Stomach smooth muscle (tissue), 2 donors: ENCODE measurements at regions not wholly inside any gene's neighbourhood (a gene's known extent, or its start where the extent isn't known, plus 50 kb on each side); places are given as distances from the start of the nearest gene placed in this dataset.

Experiments used
- H3K27ac ChIP-seq: one replicate; pipeline ENCODE4 v1.7.0; 2013; ENCODE audit warnings: mild to moderate bottlenecking, low read length, inconsistent platforms
- H3K27me3 ChIP-seq, 2 donors: one replicate each; pipeline ENCODE4 v1.7.0; 2013; ENCODE audit warnings: low read length in 2 of 2; ENCODE audit not compliant: insufficient read depth in 2 of 2, control insufficient read depth in 1 of 2
- H3K36me3 ChIP-seq, 2 donors: one replicate each; pipeline ENCODE4 v1.7.0; 2013; ENCODE audit warnings: low read length in 2 of 2; ENCODE audit not compliant: control insufficient read depth in 2 of 2, insufficient read depth in 2 of 2
- H3K4me1 ChIP-seq: one replicate; pipeline ENCODE4 v1.7.0; 2013; ENCODE audit warnings: low read length; ENCODE audit not compliant: control insufficient read depth, insufficient read depth
- H3K4me3 ChIP-seq, 2 donors: one replicate each; pipeline ENCODE4 v1.7.0; 2013; ENCODE audit warnings: low read length in 2 of 2
- H3K9ac ChIP-seq, 2 donors: one replicate each; pipeline ENCODE4 v1.7.0; 2013; ENCODE audit warnings: low read length in 2 of 2, mild to moderate bottlenecking in 1 of 2
- H3K9me3 ChIP-seq, 2 donors: one replicate each; pipeline ENCODE4 v1.7.0; 2013; ENCODE audit warnings: low read length in 2 of 2; ENCODE audit not compliant: control insufficient read depth in 2 of 2
- donor health status: healthy.
- donor health status: Pancreatic carcinoma.

DNA sequence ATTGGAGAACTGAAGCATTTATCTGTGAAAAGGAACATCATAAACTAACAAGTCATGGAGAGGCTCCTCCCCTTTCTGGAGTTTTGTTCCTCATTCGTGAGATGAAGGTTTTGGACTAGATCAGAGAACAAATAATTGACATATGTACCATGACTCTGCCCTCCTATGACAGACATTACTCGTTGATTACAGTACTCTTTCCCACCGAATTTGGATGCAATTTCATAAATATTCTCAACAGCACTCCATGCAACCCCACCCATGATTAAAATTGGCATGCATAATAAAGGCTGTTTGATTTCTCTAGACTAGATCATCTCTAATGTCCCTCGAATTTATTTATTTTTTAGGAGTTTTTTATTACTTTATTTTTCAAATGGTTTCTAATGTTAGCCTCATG, 258.9 kb upstream of the LDB2 start:
- Histone ChIP-seq H3K9me3 (peaks cover 0 to 3% of the 10 kb centered on the region in 2 donors), H3K9ac (no peak overlapping the region), H3K27ac (no peak overlapping the region), H3K27me3 (no peaks in the 10 kb centered on the region), H3K4me1 (no peaks in the 10 kb centered on the region), H3K36me3 (no peaks in the 10 kb centered on the region), H3K4me3 (no peak overlapping the region)

DNA sequence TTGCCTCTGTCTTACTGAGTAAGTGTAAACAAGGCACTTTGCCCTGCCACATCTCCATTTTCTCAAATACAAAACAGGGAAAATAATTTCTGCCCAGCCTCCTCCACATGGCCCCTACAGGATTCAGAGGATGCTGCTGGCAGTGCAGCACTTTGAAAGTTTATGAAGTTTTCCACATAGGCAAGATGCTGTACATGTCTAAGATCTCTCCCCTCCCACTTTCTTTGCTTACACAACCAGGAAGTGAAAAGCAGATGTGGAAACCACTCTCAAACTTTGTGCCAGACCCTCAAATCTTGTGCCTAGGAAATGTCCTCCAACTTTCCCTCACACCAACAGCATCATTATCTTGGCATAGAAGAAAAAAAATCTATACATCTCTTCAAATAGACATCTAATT, 257.0 kb upstream of the LDB2 start:
- H3K9ac ChIP-seq = no peak overlapping the region
- H3K27ac ChIP-seq = no peak overlapping the region
- no peak overlapping the region for H3K4me3 ChIP-seq
- H3K36me3 ChIP-seq = no peaks in the 10 kb centered on the region
- H3K9me3 ChIP-seq = peaks cover 0 to 3% of the 10 kb centered on the region in 2 donors
- no peaks in the 10 kb centered on the region for H3K27me3 ChIP-seq
- no peaks in the 10 kb centered on the region for H3K4me1 ChIP-seq

DNA sequence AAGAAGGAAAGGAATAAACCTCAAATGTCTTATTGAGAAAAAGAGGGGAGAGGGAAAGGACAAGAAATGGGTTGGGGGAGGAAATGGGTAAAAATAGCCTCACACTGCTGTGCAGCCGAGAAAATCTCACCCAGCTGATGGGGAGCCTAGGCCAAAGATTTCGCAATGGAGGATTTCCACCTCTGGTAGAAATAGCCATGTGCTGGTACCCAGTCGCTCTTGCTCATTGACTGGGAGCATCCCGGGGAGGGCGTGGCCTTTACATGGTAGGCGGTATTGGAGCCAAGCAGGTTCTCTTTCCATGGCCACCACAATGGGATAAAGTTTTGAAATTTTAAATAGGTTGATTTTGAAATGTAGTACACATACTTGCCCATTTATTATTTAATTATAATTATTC, 255.1 kb upstream of the LDB2 start:
- Histone ChIP-seq H3K4me3 (no peak overlapping the region), H3K9me3 (peaks cover 0 to 3% of the 10 kb centered on the region in 2 donors), H3K36me3 (no peaks in the 10 kb centered on the region), H3K4me1 (no peaks in the 10 kb centered on the region), H3K9ac (no peak overlapping the region), H3K27ac (no peak overlapping the region), H3K27me3 (no peaks in the 10 kb centered on the region)

DNA sequence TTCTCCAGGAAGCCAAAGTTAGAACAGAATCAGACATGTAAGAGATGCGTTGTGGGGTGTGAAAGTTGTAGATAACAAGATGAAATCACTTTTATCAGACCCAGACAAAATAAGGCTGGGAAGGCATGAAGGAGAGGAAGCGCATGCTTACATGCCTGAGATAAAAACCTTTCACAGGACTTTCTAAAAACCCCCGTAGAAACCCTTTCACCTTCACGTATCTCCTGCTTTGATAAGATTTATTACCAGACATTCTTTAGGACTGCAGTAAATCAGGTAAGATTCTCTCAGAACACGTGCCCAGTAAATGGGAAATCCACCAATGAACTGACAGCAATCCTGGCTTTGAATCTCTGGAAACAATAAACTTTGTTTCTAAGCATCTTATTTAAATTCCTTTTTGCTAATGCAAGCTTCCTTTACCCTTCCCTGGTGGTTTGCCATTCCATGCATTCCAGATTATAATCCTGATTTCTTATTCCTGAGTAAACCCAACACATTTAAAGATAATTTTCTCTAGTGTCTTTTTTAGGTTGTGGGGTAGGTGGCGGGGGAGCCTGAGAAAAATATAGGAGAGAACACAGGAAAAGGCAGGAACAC, 254.6 kb upstream of the LDB2 start:
- H3K4me1 ChIP-seq = no peaks in the 10 kb centered on the region

DNA sequence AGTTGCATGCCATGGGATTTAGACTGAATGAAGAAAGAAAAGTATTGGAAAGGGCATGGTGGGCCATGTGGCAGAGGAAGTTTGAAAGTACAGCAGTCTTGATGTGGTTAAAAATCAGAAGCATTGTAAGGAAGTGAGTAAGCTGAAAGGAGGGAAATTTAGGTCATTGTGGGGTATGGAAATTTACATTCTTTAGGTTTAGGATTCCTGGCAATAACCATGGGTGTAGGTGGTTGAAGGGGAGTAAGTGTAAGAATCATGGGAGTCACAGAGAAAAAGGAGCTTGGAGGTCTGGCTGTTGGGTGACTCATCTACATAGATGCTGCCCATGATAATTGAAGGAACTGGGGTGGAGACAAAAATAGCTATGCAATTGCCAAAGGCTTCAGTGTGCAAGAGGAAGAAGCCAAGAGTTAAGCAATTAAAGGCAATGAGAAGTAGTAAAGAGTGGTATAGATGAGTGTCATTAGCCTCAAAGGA, 243.8 kb upstream of the LDB2 start:
- no peaks in the 10 kb centered on the region for H3K4me1 ChIP-seq
- no peaks in the 10 kb centered on the region for H3K27me3 ChIP-seq
- no peaks in the 10 kb centered on the region for H3K36me3 ChIP-seq
- H3K9me3 ChIP-seq = peaks cover 5 to 9% of the 10 kb centered on the region in 2 donors
- H3K9ac ChIP-seq = no peak overlapping the region
- no peak overlapping the region for H3K4me3 ChIP-seq
- no peak overlapping the region for H3K27ac ChIP-seq

More for the DNA sequence above, 254.6 kb upstream of the LDB2 start:
- Histone ChIP-seq H3K4me3 (no peak overlapping the region), H3K27ac (no peak overlapping the region), H3K9ac (no peak overlapping the region), H3K27me3 (no peaks in the 10 kb centered on the region), H3K36me3 (no peaks in the 10 kb centered on the region), H3K9me3 (peaks cover 0 to 3% of the 10 kb centered on the region in 2 donors)

DNA sequence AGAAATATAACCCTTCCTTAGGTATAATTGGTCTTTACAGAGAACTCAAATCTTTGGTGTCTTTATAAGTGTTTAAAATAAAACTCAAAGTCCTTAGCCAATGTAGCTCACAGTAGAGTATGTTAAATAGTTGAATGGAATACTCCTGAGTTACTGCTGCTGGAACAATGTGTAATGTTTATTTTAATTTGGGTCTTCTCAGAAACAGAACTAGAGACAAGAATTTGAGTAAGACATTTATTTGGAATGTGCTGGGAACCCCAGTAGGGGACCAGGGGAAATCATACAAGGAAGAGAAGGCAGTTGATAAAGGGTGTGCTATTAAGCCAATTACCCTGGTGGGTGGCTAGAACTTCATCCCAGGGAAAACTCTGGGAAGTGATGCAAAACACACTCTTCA, 240.4 kb upstream of the LDB2 start:
- Histone ChIP-seq H3K27me3 (no peaks in the 10 kb centered on the region), H3K4me1 (no peaks in the 10 kb centered on the region), H3K4me3 (no peak overlapping the region), H3K9ac (no peak overlapping the region), H3K27ac (no peak overlapping the region), H3K36me3 (no peaks in the 10 kb centered on the region), H3K9me3 (peaks cover 5 to 9% of the 10 kb centered on the region in 2 donors)

DNA sequence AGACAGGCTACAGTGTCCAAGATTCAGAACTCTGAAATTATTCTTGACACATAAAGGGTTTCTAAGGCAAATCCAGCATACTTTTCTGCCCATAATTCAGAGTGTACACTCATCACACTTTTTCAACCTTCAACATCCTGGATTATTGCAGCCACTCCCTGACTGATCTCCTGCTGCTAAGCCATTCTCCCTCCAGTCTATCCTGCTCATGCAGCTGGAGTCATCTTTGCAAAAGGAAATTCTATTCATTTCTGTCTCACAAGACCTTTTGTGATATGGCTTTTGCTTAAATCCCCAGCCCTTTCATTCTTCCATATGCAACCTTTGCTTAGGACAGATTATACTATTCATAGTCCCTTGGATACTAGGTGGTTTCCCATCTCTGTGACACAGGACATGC, 236.1 kb upstream of the LDB2 start:
- H3K36me3 ChIP-seq = no peaks in the 10 kb centered on the region
- H3K27ac ChIP-seq = no peak overlapping the region
- no peak overlapping the region for H3K4me3 ChIP-seq
- H3K9me3 ChIP-seq = peaks cover 5 to 9% of the 10 kb centered on the region in 2 donors
- no peak overlapping the region for H3K9ac ChIP-seq
- no peaks in the 10 kb centered on the region for H3K4me1 ChIP-seq
- no peaks in the 10 kb centered on the region for H3K27me3 ChIP-seq

DNA sequence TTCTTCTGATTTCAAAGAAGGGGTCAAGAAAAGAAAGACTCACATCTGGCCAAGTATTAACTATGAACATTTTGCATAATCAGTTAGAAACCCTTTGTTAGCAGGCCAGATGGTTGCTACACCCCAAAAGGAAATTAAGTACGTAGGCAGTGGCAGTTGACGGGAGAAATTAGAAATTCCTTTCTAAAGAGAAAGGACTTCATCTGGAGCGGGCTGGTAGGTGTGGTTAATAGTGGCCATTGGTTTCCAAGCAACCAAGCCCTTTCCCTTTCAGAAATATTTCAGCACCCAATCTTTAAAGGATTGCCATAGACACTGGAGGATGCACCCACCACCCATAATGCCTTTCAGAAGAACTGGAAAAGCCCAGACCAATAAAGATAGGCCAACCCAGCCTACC, 235.7 kb upstream of the LDB2 start:
- Histone ChIP-seq H3K4me1 (no peaks in the 10 kb centered on the region), H3K4me3 (no peak overlapping the region), H3K9me3 (peaks cover 2 to 6% of the 10 kb centered on the region in 2 donors), H3K9ac (no peak overlapping the region), H3K27ac (no peak overlapping the region), H3K27me3 (no peaks in the 10 kb centered on the region), H3K36me3 (no peaks in the 10 kb centered on the region)

DNA sequence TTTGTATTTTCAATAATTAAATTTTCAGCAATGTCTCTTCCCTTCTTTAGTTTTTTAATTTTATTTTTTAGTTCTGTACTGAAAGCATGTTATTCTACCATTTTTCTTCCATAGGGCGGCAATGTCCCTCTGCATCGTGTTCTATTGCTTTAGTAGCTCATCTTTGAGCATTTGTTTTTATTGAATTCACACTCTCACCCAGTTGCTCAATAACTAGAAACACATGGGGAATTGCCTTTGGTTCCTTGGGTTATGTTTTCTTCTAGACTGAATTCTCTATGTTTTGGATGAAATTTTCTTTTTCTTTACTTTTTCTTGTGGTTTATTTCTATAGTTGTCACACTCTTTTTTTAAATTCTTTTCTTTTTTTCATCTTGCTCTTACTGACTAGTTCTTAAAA, 233.8 kb upstream of the LDB2 start:
- no peaks in the 10 kb centered on the region for H3K4me1 ChIP-seq
- H3K9ac ChIP-seq = no peak overlapping the region
- no peak overlapping the region for H3K27ac ChIP-seq
- H3K27me3 ChIP-seq = no peaks in the 10 kb centered on the region
- no peaks in the 10 kb centered on the region for H3K36me3 ChIP-seq
- H3K4me3 ChIP-seq = no peak overlapping the region
- H3K9me3 ChIP-seq = no peaks in the 10 kb centered on the region

DNA sequence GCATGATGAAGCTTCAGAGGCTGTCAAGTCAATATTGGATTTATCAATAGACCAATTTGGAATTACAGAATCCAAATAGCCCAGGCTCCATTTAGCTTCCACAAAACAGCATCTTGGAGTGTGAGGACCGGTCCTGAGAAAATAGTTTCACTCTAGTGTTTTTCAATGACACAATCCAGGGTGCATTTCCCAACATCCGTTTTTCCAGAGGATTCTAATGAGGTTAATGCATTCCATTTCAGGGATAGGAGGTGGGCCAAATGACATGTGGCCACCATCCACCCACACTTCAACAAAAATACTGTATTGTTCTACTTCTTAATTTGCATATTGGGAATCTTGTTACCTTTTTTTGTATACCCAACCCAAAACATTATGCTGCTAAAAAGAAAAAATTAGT, 229.8 kb upstream of the LDB2 start:
- H3K27ac ChIP-seq = no peak overlapping the region
- H3K9ac ChIP-seq = no peak overlapping the region
- H3K4me1 ChIP-seq = no peaks in the 10 kb centered on the region
- H3K4me3 ChIP-seq = no peak overlapping the region
- no peaks in the 10 kb centered on the region for H3K9me3 ChIP-seq
- H3K27me3 ChIP-seq = no peaks in the 10 kb centered on the region
- H3K36me3 ChIP-seq = no peaks in the 10 kb centered on the region

DNA sequence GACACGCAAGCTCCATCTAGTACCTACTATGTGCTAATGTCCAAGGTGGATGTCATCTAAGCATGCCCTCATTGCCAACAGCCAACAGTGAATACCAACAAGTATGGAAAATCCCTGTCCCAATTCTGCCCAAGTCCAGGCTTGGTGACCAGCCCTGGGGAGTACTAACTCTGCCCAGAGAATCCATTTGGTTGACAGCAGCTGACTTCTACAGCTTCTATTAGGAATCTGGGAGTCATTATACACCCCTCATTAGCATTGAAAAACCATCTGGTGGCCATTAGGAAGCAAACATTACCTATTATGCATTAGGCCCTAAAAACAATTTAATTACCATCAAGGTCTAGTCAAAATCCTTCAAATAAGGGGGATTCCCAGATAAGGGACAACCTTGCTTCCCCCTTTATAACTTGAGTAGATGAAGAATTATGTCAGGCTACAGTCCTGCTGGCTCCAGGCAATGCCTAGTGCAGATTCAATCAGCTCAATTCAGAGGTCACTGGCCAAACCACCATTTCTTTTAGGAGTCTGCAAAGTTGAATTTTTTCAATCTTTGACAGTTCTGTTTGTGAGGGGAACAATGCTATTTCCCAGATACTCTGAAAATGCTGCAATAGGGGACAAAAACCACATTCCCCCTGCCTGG, 228.0 kb upstream of the LDB2 start:
- H3K27me3 ChIP-seq = no peaks in the 10 kb centered on the region
- no peaks in the 10 kb centered on the region for H3K36me3 ChIP-seq
- no peaks in the 10 kb centered on the region for H3K9me3 ChIP-seq
- H3K4me1 ChIP-seq = no peaks in the 10 kb centered on the region
- no peak overlapping the region for H3K9ac ChIP-seq
- H3K4me3 ChIP-seq = no peak overlapping the region
- H3K27ac ChIP-seq = no peak overlapping the region
